GM12891 (cell line): ENCODE measurements at regions not wholly inside any gene's neighbourhood (a gene's known extent, or its start where the extent isn't known, plus 50 kb on each side); places are given as distances from the start of the nearest gene placed in this dataset.

Experiments used
- PAX5 ChIP-seq: IDR thresholded peaks from 2 replicates; pipeline ENCODE4 v1.6.1; 2011; ENCODE audit warnings: low read length, moderate library complexity, mild to moderate bottlenecking; ENCODE audit not compliant: insufficient read depth, severe bottlenecking
- POLR2A ChIP-seq: IDR thresholded peaks from 2 replicates; pipeline ENCODE4 v1.6.1; 2011; ENCODE audit warnings: low read depth, low read length, control low read depth
- POLR2AphosphoS5 ChIP-seq: IDR thresholded peaks from 2 replicates; pipeline ENCODE4 v1.6.1; 2011; ENCODE audit warnings: low read depth, low read length, control low read depth
- SPI1 ChIP-seq: IDR thresholded peaks from 2 replicates; pipeline ENCODE4 v1.6.1; 2011; ENCODE audit warnings: low read depth, low read length, control low read depth
- TAF1 ChIP-seq: IDR thresholded peaks from 2 replicates; pipeline ENCODE4 v1.6.1; 2011; ENCODE audit warnings: low read depth, low read length, control low read depth

GRCh38 chr4:37008199-37008598, 236.3 kb upstream of the NWD2 start:
- TF ChIP-seq POLR2A (no peak), POLR2AphosphoS5 (no peak), PAX5 (no peak), TAF1 (no peak), SPI1 (no peak)
